Muscle of arm (tissue), 1 donor: ENCODE measurements at regions not wholly inside any gene's neighbourhood (a gene's known extent, or its start where the extent isn't known, plus 50 kb on each side); places are given as distances from the start of the nearest gene placed in this dataset.

Experiments used
- DNase-seq: peaks from one replicate; pipeline ENCODE4 v3.0.0-alpha.2; 2013

DNA sequence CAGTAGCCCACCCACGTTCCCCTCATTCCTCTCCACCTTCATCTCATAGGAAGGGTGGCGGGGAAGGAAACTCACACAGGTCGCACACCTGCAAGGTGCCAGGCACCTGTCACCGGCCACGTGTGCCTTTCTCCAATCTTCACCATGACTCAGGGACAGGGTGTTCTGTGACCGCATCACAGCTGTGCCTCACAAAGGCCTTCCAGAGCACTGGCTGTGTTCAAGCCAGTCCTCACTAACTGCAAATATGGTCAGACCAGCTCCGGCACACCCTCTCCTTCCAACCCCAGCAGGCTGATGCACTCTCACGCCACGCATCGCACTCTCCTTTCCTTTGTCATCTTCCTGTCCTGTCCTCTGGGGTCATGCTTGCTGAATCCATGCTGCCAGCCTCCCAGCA lies 415.9 kb downstream of the IRS2 start:
- no peak for DNase-seq

DNA sequence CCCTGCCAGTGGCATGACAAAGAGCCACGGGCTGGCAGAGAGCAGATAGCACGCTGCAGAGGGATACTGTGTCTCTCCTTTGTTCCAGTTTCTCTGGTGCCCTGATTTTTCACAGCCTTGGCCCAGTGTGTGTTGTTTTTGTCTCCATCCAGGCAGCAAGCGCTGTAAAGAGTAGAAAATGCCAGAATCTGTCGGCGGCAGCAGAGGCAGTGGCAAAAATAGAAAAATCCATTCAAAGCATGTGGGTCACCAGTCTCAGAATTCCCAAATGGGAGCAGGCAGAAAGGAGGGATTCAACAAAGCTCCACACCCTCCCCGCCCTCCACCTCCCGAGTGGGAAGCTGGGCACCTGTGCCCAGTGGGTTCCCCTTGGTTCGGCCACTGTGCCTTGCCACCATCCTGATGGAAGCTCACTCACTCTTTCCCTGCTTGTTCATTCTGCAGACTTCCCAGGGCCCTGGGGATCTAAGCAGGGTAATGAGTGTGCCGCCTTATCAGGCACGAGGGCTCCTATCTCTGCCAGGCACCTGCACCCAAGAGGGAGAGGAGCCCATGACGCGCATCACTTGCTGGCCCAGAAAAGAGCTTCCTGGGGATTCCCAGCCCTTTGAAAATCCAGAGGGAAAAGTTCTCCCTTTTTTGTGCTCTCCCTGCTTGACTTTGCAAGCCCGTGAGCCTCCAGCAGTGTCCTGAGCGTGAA lies 416.9 kb downstream of the IRS2 start:
- no peak for DNase-seq

DNA sequence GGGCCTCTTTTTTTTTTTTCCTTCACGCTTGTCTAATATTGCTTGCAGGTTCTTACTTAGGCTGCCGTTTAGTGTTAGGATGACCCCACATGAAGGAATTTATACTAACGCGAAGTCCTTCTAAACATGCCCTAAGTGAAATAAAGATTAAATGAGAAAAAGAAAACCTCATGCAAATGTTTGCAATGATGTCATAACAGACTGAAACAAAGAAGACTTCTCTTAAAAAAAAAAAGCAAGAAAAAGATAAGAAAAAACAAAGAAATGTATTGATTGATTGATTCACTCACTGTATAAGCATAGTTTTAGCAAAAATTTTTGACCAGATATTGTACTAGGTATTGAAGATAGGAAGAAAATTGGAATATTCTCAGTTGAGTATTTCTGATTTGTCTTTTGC lies 418.2 kb downstream of the IRS2 start:
- no peak for DNase-seq

DNA sequence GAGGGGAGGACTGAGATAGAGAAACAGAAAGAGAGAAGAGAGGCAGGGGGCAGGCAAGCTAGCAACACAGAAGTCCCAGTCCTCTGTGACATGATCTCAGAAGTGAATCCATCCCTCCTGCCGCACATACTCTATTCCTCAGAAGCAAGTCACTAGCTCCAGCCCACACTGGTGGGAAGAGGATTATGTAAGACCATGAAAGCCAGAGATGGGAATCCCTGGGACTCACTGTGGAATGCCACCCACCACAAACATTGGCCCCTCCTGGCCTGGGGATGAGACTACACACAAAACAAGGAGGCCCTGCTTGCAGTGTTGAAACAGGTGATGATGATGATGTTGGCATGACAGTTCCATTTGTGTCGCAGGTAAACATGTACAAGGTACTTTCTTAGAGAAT lies 419.9 kb downstream of the IRS2 start:
- DNase-seq: no peak

DNA sequence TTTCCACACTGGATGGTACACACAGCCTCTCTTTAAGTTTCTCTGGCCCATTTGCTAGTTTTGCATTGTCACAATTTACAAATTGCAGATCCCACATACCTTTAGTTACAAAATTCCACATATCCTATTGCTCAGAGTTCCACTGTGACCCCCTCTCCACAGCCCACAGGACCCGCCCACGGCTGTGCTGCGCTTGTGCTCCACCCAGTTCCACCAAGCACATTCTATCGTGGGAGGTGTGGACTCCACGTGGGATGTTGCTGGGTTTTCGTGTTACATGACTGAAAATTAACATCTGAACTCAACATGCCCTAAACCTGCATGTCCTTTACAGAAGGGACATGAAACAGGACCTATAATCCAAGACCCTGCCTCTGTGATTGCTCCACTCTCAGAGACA lies 423.0 kb downstream of the IRS2 start:
- DNase-seq: no peak

DNA sequence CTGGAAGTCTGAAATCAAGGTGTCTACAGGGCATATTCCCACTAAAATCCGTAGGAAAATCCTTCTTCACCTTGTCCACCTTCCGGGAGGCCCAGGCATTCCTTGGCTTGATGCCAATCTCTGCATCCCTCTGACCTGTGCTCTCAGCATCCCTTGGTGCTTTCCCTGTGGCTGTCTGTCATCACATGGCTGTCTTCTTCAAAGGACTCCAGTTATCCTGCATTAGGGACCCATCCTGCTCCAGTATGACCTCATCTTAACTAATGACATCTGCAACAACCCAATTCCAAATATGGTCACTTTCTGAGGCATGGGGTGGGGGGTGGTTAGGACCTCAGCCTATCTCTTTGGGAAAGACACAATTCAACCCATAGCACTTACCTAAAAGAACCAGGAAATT lies 423.8 kb downstream of the IRS2 start:
- no peak for DNase-seq

DNA sequence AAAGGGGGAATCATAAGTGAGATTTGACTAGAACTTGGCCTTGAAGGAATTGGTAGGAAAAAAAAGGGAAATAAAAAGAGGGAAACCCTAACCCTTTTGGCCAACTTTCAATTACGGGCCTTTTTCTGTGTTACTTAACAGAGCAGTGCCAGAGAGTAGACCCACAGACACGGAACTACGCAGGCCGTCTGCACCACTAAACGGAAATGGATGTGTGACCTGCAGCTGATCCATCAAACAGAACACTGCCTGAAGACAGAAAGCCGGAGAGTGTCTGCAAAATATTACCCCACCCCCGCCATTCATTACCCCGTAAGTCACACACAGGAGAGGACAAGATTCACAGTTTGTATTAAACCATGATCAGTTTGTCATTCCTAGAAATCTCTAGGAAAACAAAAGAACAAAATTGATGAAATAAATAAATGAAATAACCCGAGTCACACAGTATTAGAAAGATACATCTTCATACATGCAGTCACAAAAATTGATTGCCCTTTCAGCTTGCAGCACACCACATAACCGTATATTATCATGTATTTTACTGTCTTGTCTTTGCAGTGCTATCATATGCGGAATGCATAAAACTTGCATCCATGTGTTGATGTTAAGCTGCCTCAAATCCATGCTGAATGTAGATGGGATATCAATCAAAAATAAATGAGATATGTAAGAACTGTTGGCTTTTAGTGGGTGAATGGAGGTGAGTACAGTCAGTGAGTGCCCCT lies 424.7 kb downstream of the IRS2 start:
- no peak for DNase-seq

DNA sequence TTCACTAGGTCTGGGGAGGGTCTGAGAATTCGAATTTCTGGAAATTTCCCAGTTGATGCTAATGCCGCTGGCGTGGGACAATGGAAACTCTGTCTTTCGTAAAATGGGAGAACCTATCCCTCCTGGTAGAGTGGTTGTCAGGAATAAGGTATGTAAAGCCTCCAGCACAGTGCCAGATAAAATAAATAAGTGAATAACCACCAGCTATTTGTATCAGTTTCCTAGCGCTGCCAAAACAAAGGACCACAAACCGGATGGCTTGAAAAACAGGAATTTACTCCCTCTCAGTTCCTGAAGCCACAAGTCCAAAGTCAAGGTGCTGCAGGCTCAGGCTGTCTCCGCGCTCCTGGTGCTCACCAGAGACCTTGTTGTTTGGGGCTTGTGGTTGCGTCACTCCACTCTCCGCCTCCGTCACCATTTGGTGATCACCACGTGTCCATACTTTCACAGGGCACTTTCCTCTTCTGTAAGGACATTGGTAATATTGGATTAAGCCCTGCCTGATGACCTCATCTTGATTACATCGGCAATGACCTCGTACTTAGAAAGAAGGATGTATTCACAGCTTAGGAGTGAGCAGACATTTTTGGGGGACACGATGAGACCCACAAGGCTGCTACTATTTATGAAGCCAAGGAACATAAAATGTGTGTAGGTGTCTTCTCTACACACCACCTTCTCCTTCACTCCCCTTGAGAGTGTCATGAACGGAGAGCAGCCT lies 428.5 kb downstream of the IRS2 start:
- no peak for DNase-seq

DNA sequence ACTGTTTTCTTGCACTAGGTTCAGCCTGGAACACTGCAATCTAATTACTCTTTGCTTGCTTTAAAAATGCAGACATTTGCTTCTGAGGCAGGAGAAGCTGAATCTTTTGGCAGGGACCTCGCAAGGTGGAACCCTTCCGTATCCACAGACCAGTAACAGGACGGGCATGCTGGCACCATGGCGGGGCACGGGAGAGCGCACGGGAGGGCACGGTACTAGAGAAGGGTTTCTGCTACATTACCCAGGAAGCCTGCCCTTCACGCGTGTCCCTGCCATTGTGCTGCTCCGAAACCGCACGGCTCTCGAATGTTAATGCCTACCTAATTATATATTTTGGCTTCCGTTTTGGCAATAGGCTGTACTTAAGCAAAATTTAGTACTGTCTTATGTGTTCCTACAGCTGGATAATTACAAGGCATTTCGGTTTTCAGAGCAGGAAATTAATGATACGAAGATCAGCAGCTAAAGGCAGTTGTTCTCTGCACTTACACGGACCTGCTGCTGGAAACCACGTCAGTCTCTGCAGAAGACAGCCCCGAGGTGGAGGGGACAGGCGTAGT lies 430.4 kb downstream of the IRS2 start:
- no peak for DNase-seq

DNA sequence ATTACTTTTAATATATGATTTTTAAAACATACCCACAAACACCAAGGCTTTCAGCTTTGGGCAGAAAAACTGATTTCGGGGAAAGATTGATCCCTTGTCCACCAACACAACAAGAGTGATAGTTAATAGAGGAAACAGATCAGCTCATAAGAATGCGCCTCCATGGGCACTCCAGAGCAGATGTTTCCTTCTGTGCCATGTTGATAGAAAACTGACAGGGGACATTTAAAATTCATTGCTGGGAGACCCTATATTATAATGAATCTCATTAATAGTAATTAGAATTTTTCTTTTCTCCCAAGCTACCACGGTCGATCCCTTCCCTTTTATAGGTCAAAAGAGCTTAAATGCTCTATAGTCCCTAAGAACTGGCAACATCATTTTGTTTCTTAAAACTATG lies 431.2 kb downstream of the IRS2 start:
- DNase-seq: no peak

DNA sequence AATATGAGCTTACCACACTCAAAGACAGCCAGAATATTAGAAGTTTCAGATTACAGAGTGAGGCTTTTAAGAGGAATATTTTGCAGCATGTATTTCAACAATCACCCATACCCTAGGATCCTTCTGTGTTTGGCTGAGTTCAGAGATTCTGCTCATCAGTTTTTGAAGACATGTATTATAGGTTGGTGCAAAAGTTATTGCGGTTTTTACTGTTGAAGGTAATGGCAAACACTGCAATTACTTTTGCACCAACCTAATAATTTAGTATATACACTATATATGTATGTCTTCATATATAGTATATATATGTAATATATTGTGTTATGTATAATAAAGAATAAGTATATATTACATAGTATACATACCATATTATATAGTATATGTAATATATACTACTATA lies 435.1 kb downstream of the IRS2 start:
- no peak for DNase-seq

DNA sequence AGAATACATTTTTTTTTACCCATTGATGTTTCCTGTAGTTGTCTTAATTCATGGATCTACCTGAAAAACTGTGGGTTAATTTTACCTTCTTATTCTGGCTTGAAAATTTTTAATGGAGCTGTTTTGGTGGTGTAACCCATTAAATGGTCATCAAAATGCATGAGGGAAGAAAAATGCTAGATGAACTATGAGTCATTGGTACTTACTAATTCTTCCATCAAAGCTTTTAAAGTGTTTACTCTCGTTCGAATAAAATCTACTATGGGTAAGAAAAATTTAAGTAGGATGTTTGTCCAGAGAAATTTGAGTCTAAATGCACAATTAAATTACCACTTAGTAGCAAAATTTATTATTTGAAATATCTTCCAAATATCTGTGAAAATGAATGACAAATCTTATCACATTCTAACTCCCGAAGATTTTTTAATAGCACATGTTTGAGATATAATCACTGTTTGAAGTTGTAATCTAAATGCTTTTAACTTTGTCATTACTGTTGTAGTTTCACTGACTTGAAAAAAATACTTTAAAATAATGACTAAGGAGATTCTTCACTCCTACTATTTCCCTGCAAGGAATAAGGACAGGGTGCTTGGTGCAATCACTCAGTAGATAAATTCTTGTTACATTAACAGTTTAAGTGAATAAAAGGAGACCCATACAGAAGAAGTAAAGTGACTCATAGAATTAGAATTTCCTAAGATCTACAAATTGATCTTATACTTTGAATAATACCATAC lies 437.7 kb downstream of the IRS2 start:
- DNase-seq: no peak

DNA sequence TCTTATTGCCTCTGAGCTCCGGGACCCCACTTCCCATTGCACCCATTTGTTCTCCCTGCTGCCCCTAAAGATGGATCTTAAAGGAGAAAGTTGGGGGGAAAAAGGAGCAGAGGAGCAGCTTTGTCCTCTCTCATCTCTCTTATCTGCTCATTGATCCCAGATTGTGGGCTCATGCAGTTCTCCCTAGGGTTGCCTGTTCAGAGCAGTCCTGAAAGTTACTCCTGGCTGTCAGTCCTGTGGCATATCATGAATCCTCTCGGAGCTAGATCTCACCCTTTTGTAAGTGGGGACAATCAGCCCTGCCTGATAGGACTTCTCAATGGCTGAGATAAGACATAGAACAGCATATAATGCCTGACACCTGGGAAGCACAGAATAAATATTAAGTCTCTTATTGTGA lies 440.3 kb downstream of the IRS2 start:
- DNase-seq: no peak

DNA sequence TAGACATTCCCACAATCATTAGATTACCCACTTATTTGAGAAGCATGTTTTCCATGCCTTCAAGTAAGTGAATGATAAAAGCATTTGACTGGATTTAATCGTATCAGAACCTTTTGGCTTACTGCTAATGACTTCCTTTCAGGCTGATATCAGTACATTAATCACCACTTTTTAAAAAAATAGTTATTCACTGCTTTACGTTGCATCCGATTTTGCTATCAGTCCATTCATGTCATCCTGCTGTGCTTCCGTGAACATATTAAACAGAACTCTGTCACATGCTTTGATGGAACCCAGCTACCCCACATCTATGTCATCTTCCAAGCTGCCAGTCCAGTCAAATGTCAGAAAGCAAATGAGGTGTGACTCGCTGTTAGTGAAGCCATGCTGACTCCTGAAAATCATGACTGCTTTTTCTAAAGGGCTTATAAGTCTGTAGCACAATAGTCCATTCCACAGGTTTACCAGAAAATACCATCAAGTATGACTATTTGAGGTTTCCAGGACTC lies 440.9 kb downstream of the IRS2 start:
- DNase-seq: no peak

DNA sequence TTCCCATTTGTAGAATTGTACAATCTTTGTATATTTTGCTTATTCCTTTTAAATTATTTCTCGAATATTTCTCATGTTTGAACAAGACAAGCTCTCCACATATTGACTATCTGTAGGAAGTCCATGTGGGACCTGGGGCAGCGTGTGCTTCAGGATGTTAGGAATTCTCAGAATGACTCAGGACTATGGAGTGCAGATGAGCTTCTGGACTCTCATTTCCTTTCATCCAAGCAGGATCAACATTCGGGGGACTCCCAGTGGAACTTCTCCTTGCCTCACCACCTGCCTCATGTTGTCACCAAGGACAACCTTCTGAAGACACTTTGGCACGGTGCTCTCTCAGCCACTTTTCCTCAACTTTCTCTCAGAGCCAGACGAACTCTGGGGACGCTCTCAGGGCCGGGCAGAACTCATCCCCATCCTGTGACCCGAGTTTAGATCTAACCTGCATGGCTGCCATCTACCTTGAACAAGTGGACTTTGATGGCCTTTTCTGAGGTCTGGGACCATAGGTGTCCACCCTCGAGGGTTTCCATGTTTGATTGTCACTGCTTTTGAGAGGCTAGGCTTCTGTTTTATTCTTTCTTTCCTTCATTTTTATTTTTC lies 441.7 kb downstream of the IRS2 start:
- DNase-seq: no peak

DNA sequence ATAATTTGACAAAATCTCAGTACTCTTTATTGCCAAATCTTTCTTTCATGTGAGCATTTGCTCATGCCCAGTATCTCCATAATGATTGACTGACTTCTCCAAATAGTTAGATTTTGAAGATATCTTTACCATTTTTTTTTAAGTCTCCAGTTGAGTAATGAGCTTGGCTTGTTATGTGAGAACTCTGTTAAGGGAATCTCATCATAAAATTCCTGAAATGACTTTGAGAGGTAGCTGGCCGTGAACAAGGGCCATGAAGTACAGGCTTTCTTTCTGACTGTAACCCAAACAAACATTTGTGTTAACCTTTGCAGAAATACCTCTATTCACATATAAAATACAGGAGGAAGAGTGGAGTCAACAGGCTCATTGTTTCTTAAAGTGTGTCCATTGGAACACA lies 449.7 kb downstream of the IRS2 start:
- DNase-seq: no peak

DNA sequence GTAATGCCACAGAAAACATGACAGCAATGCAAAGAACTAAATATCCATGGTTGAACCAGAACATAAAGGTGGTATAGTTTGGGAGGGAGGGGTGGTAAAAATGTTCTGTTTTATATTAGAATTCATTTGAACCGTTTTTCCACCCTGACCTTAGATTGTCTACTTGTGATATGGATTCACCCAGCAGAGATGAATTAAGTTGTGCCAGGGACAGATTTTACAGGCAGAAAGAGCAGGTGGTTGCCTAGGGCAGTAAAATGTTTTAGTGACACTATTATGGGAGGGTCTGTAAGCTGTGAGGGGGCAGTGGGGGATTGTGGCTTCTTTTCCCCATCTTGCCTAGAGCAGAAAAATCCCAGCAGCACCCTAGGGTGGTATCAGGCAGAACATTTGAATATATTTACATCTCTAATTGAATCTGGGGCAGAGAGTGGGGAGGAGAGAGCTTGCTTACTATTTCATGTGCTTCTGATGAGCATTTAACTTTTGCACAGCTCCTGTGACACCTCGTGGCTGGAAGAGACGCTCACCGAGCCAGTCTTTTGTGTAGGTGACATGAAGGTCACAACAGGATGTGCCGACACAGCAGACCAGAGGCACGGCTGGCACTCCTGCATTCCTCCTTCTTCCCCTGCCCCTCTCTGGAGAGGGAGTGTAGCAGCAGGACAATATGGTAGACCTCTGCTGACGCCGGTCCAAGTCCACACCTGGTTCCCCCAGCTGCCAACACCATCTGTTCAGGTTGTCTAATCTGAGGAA lies 452.3 kb downstream of the IRS2 start:
- DNase-seq: no peak

DNA sequence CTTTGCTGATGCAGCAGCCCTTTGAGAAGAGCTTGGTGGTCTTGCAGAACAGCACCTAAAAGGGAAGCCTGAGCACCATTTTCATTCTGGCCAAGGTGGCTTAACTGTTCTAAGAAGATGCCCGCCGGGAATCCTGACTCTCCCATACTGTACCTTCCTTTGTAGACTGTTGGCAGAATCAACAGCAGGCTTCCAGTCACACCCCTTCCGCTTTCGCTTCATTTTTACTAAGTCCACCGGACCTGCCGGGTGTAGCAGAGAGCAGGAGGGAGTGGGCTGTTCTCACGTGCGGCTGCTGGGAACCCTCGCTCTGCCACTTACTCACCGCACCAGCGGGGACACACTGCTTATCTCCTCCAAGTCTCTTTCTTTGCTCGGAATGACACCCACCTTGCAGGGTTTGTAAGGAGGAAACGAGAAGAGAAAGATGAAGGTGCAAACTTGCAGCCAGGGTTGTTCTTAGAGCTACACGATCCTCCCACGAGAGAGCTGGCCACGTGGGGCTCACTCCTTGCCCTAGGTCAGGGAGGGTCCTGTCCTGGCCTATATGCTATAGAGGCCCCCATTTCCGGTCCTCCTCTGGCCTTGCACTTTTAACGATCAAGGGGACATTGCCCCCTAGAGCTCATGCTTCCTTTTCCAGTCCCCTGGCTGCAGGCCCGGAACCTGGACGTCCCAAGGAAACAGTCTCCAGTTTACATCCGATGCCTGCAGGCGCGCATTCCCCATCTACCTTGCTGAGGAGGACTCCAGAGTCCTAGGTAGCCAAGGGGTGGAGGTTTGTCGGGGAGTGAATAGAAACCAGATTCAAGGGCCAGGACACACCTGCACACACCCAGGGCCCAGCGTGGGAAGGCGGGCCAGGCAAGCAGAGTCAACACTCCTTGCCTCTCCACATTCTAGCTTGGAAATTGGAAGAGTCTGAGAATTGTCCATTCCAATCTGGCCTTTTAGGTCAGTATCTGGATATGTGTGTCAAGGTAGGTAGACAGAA lies 453.6 kb downstream of the IRS2 start:
- DNase-seq: no peak

DNA sequence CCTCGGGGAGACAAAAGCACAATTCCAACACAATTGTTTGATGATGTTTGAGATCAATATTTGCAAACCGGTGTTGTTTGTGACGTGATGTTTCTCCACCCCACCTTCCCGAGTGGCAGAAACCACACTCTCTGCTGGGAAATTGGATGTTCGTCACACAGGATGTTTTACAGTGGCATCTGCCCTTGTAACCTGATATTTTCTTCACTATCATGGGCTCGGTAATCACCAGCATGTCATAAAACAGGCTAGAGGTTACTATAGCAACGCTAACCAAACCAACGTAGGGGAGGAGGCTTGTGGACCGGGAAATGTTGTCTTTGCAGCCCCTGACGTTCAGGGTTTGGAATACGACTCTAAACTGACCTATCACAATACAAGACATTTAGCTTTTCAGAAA lies 454.5 kb downstream of the IRS2 start:
- no peak for DNase-seq
